Left forelimb (tissue), 1 donor: ENCODE measurements at regions not wholly inside any gene's neighbourhood (a gene's known extent, or its start where the extent isn't known, plus 50 kb on each side); places are given as distances from the start of the nearest gene placed in this dataset.
"Not testable (repeated sequence)": the region's sequence is repeated elsewhere in the genome, so short reads cannot be mapped to it uniquely, and the experiment has no call there.

Experiments used
- DNase-seq: peaks from one replicate; pipeline ENCODE4 v3.0.0-alpha.2; 2018; ENCODE audit warnings: low spot score

DNA sequence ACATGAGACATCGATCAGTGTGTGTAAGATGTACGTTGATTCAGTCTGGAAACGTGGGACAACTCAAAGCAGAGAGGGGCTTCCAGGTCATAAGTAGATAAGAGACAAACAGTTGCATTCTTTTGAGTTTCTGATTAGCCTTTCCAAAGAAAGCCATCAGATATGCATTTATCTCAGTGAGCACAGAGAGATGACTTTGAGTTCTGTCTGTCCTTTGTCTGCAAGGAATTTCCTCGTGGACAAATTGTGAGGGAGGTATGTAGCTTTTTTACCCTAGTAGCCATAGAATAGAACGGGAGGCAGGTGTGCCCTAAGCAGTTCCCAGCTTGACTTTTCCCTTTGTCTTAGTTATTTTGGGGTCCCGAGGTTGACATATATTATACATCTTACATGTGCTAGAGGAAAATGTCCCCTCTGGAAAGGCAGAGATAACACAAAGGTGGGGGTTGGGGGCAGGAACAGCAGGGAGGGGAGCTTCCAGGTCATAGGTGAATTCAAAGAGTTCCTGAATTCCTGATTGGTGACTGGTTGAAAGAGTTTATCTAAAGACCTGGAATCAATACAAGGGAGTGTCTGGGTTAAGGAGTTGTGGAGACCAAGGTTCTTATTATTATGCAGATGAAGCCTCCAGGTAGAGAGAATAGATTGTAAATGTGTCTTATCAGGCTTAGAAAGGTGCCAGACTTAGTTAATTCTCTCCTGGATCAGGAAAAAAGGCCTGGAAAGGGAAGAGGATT, 237.0 kb downstream of the NFATC2 start:
- DNase-seq, result no peak

DNA sequence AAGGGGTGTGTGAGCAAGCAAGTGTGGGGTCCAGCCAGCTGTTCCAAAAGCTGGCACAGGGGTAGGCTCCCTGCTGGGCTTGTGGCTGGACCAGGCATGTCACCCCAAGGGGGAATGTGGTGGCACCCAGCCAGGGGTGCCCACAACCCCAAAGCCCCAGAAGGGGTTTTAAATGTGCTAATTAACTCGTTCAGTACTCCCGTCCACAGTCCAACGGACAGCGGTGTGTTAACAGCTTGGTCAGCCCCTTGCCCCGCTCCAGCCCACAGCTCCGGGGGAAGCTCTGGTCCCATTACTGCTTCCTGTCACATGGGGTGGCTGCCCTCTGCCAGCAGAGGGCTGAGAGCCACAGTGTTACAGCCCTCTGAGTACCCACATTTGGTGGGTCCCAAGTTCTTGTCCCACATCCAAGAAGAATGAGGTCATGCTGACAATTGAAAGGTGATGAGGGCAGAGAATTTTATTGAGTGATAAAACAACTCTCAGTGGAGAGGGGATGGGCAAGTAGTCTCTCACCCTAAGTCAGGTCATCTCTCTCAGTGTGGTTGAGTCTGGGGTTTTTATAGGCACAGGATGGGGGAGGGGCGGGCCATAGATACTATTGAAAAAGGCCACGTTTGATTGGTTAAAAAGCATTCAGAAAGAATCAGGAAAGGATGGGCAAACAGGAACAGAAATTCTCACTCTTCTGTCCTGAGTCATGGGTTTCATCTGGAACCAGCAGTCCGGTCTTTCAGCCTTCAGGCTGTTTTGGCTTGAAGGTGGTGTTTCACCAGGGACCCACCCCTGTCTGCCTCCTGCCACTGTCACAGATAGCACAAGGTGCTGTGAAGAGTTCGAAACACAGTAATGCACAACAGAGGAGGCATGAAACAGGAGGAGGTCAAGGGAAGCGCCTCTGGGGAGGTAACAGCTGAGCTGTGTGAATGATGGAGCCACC, 238.5 kb downstream of the NFATC2 start:
- DNase-seq, result no peak

DNA sequence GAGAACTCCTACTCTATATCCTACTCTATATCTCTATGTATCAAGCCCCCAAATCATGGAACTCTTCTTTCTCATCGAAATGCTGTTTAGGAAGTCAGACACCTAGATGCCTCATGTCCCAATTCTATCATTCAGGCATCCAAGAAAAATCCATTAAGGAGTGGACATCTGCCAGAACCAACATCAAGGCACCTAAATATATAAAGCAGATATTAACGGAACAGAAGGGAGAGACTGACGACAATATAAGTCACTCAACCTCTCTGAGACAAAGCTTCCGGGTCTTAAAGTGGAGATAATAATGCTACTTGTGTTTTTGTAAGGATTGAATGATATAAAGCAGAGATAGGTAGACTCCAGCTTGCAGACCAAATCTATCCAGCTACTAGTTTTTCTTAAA, 241.5 kb downstream of the NFATC2 start:
- no peak for DNase-seq

DNA sequence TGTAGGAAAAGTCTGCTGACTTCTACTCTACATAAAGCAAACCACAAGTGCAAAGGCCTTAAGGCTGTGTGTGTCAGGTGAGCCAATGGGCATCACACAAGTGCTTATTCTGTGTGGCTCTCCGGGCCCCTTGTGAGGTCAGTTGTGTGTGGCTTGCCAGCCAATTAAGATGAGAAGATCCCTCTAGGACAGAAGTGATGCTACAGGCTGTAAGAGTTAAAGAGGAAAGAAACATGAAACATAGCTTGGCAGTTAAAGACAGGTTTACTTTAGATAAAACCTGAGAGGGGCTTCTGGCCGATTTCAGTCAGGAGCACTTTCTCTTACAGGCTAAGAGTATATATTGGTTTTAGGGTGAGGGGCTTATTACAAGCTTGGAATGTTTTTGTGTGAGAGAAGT, 242.4 kb downstream of the NFATC2 start:
- no peak for DNase-seq

DNA sequence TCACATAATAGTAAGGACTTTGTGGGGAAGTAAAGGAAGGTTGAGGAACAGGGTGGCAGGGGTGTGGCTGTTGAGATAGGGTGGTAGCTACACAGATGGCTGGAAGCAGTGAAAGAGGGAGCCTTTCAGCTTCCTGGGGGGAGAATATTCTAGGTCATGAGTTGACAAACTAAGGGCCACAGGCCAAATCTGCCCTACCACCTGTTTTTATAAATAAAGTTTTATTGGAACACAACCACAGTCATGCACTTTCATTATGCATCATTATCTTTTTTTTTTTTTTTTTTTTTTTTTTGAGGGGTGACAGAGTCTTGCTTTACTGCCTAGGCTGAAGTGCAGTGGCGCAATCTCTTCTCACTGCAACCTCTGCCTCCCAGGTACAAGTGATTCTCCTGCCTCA, 243.1 kb downstream of the NFATC2 start:
- no peak for DNase-seq

DNA sequence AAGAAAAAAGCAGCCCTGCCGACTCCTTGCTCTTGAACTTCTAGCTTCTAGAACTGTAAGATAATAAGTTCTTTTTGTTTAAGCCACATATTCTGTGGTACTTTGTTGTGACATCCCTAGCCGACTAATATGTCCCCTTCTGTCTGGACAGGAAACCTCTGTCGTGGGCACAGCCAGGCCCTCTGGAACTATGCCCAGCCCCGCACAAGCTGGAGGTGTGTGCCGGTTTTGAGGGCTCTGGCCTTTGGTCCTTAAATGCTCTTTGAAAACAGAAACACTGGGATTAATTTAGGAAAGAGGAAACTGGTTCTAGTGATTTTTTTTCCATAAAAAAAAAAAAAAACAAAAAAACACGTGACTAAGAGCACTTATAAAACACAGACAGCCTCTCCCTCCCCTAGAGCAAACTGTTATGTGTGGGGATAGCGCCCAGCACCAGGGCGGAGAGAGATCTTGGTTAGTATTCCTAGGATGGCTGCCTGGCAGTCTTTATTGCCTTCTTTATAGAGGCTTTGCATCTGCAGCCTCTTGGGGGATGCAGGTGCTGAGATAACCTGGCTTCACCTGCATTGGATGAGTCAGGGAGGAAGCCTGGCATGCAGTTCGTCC, 244.3 kb downstream of the NFATC2 start:
- no peak for DNase-seq

DNA sequence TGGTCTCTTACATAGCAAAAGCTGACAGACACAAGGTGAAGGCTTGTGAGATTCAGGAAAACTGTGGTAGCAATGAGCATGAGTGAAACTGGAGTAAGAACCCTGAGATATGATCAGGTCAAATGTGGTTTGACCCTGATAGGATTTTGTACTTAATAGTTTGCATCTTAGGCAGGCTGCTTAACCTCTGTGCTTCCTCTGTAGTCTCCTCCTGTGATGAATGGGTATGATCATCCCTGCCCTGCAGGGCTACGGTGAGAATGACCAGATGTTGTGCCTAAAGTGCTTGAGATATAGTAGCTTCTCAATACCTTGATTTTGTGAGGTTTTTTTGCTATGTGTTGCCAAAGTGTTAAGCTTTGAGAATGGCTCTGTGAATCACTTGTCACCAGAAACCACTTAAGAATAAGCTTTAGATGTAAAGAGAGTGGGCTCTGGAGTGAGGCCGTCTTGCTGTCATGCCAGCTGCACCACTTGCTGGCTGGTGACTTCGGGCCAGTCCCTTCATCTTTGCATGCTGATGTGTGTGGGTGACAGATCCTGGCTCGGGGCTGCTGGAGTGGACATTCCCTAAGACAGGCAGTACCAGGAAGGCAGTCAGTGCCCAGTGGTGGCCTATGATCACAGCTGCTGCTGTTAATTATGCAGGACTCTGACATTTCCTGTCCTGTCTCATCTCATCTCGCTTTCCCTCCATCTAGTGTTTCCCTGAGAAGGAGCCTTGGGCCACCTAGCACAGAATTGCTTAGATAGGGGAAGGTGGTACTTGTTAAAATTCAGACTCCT, 254.7 kb downstream of the NFATC2 start:
- DNase-seq, result no peak

DNA sequence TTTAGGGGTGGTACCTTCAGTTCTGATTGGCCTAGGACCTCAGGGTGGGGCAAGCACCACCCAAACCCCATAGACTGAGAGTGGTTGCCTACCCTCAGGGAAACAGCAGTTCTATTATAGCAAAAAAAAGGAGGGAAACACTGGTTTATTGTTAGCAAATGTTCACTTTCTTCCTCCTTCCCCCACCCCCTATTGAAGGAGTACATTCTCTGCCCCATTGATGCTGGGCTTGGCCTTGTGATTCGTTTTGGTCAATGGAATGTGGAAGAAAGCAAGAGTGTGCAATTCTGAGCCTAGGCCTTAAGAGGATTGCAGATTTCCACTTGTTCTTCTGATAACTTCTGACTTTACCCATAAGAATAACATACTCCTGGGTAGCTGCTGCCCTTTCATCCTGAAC, 255.8 kb downstream of the NFATC2 start:
- no peak for DNase-seq

DNA sequence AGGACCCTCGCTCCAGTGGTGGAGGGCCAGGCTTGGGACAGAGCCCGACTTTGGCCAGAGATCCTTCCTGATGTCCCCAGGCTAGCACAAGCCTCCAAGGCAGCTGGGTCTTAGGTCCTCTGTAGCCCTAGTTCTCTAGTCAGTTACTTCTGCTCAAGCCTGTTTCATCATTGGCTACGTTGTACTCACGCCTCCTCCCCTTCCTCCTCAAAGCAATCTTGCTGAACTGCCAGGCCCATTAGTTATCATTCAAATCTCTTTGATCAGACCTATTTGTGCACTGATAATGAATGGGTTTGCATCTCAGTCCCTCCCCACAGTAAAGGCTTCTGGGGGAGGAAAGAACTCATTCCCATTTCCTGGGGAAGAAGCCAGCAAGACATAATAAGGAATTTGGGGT, 256.8 kb downstream of the NFATC2 start:
- DNase-seq, result no peak

DNA sequence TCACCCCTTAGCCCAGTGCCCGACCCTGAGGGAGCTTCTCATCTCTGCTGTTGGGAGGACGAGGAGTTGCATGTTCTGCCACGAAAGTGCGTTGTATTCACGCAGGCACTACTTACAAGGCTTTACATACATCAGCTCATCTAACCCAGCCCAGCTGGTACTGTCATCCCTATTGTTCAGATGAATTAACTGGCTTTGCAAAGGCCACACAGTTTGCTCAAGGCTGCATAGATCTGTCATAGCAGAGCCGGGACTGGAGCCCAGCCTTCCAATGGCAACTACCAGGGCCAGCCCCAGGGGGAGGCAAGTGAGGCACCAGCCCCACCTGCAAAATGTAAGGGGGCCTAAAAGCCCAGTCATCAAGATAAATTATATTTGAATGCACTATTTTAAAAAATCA, 257.6 kb downstream of the NFATC2 start:
- DNase-seq, result no peak

DNA sequence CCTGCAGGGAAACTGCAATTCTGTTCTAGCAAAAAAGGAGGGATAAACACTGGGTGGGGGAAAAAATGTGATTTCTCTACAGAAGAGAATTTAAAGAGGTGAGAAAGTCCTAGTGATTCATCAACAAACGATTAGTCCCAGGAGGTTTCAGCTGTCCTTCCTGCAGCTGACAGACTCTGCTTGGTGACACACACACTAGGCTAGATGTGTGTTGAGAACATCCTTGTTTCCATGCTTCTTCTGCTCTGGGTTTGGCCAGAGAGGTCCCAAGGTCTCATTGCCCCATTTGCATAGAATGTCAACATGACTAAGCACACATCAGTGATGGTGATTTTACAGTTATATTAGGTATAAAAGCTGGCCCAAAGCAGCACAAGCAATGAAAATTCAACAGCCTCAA, 258.3 kb downstream of the NFATC2 start:
- DNase-seq, result no peak

DNA sequence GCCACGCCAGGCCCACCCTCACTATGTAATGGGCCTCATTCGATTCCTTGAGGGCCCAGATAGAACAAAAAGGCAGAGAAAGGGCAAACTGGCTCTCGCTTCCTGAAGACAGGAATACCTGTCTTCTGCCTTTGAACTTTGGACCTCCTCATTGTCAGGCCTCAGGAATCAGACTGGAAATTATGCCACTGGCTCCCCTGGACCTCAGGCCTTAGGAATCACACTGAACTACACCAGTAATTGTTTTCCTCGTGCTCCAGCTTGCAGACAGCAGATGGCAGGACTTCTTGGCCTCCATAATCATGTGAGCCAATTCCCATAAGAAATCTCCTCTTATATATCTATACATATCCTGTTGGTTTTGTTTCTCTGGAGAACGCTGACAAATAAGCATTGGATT, 258.6 kb upstream of the KCNG1 start:
- no peak for DNase-seq

DNA sequence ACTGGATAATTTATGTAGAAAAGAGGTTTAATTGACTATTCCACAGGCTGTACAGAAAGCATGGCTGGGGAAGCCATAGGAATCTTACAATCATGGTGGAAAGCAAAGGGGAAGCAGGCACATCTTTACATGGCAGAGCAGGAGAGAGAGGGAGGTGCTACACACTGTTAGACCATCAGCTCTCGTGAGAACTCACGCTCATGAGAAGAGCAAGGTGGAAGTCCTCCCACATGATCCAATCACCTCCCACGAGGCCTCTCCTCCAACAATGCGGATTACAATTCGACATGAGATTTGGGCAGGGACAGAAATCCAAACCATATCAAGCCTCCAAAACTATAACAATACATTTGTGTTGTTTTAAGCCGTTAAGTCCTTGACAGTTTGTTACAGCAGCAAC, 257.1 kb upstream of the KCNG1 start:
- no peak for DNase-seq

DNA sequence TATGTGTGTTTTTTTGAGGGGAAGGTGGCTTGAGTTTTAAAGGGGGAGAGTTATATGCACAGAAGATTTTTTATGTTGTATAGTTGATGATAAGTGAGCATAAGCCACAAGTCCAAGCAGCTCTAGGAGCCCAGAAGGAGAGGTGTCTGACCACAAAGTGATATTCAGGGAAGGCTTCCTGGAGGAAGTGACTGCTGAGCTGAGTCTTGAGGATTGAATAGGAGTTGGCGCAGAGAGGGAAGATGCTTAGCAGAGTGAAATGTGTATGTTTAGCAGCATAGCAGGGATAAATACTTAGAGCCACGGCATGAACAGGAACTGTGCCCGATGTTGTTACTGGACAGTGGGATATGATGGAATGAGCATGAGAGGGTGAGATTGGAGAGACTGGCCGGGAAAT, 255.1 kb upstream of the KCNG1 start:
- DNase-seq, result no peak

DNA sequence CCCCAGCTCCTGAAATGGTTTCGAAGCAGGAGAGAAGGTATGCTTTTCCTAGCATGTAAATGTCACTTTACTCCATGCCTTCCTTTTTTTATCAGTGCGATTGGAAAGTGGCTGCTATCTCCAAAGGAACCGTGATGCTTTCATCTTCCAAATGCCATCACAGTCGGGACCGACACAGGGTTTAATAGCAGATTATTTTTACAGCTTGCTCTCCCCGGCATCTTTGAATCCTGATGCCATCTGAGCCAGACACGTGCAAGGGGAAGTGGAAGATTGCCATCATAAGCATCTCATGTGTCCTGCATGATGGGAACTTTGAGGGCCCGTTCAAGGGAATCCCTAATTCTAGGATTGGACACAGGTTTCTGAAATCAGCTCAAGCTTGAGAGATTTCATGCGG, 253.4 kb upstream of the KCNG1 start:
- no peak for DNase-seq

DNA sequence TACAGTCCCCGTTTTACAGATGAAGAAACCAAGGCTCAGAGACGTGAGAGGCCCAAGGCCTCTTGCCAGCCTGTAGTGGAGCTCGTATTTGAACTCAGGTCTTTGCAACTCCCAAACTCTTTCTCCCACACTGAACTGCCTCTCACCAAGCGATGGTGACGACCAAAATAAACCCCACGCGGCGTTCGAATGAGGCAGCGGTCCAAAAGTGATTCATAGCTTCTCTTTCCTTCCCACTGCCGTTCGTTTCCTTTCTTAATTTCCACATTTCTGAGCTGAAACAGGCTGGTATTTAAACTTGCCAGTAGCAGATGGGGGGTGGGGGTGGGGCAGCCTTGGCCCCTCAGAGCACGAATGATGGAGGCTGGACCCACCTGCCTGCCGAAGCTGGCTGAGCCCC, 252.9 kb upstream of the KCNG1 start:
- no peak for DNase-seq

DNA sequence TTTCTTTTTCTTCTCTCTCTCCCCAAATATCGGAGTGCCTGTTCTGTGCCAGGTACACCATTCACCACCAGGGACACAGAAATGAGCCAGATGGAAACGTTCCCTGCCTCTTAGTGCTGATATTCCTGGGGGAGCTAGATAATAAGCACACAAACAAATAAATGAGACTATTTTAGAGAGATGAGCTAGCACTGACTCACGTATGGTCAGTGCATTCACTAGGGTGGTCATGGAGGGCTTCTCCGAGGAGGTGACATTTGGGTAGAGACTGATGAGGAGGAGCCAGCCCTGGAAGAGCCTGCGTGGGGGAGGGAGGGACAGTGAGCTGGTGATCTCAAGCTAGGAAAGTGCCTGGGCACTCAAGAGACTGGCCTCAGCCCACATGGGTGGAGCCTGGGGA, 252.3 kb upstream of the KCNG1 start:
- no peak for DNase-seq

DNA sequence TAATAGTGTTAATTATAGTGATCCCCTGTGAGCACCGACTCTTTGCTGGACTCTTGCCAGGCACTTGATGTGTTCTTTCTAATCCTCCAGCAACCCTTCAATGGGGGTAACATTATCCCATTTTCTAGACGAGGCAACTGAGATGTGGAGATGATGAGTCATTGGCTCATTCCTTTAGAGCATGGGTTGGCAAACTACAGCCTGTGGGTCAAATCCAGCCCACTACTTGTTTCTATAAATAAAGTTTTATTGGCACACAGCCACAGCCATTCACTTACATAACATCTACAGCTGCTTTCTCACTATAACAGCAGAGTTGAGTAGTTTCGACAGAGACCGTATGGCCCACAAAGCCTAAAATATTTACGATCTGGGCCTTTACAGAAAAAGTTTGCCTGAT, 249.5 kb upstream of the KCNG1 start:
- no peak for DNase-seq

DNA sequence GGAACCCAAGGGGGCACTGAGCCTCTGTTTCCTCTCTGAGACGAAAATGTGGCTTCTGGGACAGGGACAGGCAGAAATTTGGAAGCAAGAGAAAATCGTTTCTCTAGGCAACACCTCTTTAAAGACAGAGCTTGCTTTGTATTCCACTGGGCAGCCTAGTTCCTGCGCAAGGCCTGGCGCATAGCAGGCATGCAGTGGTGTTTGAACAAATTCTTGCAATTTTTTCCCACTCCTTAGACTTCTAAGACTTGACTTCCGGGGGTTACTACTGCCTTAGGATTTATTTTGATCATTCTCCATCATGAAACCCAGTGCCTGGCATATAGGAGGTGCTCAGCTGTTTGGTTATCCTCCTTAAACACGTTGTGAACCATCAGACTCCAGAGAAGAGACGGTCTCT, 249.0 kb upstream of the KCNG1 start:
- DNase-seq, result no peak

DNA sequence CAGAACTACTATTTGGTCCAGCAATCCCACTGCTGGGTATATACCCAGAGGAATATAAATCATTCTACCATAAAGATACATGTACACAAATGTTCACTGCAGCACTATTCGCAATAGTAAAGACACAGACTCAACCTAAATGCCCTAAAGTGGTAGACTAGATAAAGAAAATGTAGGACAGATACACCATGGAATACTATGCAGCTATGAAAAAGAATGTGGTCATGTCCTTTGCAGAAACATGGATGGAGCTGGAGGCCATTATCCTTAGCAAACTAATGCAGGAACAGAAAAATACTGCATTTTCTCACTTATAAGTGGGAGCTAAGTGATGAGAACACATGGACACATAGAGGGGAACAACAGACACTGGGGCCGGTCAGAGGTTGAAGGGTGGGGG, 248.4 kb upstream of the KCNG1 start:
- DNase-seq, result not testable (repeated sequence)

DNA sequence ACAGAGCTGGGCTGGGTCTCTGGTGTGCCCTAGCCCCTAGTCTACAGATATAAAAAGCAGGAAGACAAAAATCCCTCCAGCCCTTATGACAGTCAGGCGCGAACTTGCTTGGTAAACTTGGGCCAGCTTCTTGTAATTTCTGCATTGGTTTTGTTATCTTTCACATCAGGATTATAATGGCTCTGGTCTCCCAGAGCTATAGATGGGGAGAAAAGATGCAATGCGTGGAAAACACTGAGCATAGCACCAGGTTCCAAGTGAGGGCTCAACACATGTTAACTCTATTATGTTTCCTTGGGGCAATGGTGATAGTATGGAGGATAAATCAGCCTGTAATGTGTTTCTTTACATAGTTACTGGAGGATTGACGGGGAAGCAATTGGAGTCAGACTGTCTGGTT, 246.8 kb upstream of the KCNG1 start:
- DNase-seq, result no peak

DNA sequence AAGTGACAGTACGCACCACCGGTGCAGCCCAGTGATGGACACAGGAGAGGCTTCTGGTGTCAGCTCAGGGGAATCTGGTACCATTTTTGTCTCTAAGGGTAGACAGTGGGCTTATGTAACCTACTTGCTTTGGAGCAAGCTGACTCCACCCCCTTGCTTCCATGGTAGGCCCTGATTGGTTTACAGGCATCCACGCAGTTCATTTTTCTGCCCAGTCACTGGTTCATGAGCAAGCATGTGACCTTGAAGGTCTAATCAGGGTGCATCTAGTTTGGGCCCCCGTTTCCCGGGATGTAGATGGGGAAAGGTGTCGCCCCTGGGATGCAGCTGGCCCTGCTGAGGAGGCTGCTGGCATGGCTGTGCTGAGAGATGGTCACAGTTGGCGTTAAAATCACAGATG, 244.8 kb upstream of the KCNG1 start:
- DNase-seq, result no peak
